Ishikawa (cell line): ENCODE measurements at regions not wholly inside any gene's neighbourhood (a gene's known extent, or its start where the extent isn't known, plus 50 kb on each side); places are given as distances from the start of the nearest gene placed in this dataset.

ENCODE experiments used
- CEBPB ChIP-seq: IDR thresholded peaks from 2 replicates; pipeline ENCODE4 v1.6.1; 2012
- CREB1 ChIP-seq: IDR thresholded peaks from 2 replicates; pipeline ENCODE4 v1.6.1; 2012; ENCODE audit warnings: low read depth
- EGR1 ChIP-seq: IDR thresholded peaks from 2 replicates; pipeline ENCODE4 v1.6.1; 2012
- EP300 ChIP-seq: IDR thresholded peaks from 2 replicates; pipeline ENCODE4 v1.6.1; 2012; ENCODE audit warnings: borderline replicate concordance
- FOXM1 ChIP-seq: IDR thresholded peaks from 2 replicates; pipeline ENCODE4 v1.6.1; 2012; ENCODE audit warnings: low read depth, borderline replicate concordance
- MAX ChIP-seq: IDR thresholded peaks from 2 replicates; pipeline ENCODE4 v1.6.1; 2012
- NFIC ChIP-seq: IDR thresholded peaks from 2 replicates; pipeline ENCODE4 v1.6.1; 2012
- RAD21 ChIP-seq: IDR thresholded peaks from 2 replicates; pipeline ENCODE4 v1.6.1; 2012; ENCODE audit warnings: low read depth
- REST ChIP-seq: IDR thresholded peaks from 2 replicates; pipeline ENCODE4 v1.6.1; 2012; ENCODE audit warnings: low read depth, mild to moderate bottlenecking
- TAF1 ChIP-seq: IDR thresholded peaks from 2 replicates; pipeline ENCODE4 v1.6.1; 2012; ENCODE audit warnings: low read depth, mild to moderate bottlenecking
- TCF12 ChIP-seq: IDR thresholded peaks from 2 replicates; pipeline ENCODE4 v1.6.1; 2012; ENCODE audit warnings: low read depth
- TEAD4 ChIP-seq: IDR thresholded peaks from 2 replicates; pipeline ENCODE4 v1.6.1; 2012
- USF1 ChIP-seq: IDR thresholded peaks from 2 replicates; pipeline ENCODE4 v1.6.1; 2012
- YY1 ChIP-seq: IDR thresholded peaks from 2 replicates; pipeline ENCODE4 v1.6.1; 2012; ENCODE audit warnings: low read depth
- ZBTB7A ChIP-seq: IDR thresholded peaks from 2 replicates; pipeline ENCODE4 v1.6.1; 2012; ENCODE audit warnings: low read depth

GRCh38 chr2:57864926-57865325 lies 181.7 kb upstream of the VRK2 start:
- TF ChIP-seq USF1 (no peak), MAX (no peak), CREB1 (no peak), FOXM1 (no peak), EGR1 (no peak), ZBTB7A (no peak), TAF1 (no peak), REST (no peak), EP300 (no peak), NFIC (no peak), RAD21 (no peak), YY1 (no peak), TCF12 (no peak), CEBPB (no peak), TEAD4 (no peak)

GRCh38 chr2:57867730-57868129 lies 178.9 kb upstream of the VRK2 start:
- TF ChIP-seq EGR1 (no peak), TAF1 (no peak), CEBPB (no peak), RAD21 (no peak)

GRCh38 chr2:57868619-57869139 lies 177.9 kb upstream of the VRK2 start:
- TF ChIP-seq TEAD4 (no peak), EP300 (no peak), ZBTB7A (no peak), REST (no peak), EGR1 (no peak), CREB1 (no peak), CEBPB (no peak), RAD21 (no peak), FOXM1 (no peak), TCF12 (no peak), MAX (no peak), USF1 (no peak), TAF1 (no peak), YY1 (no peak), NFIC (no peak)

GRCh38 chr2:57869758-57870344 lies 176.8 kb upstream of the VRK2 start:
- TF ChIP-seq NFIC (no peak), USF1 (no peak), RAD21 (no peak), MAX (no peak), TAF1 (no peak), FOXM1 (no peak), YY1 (no peak)

GRCh38 chr2:57876313-57876712 lies 170.3 kb upstream of the VRK2 start:
- TF ChIP-seq TEAD4 (no peak), CREB1 (no peak), EP300 (no peak), CEBPB (no peak), USF1 (no peak), REST (no peak), FOXM1 (no peak), NFIC (no peak), ZBTB7A (no peak), EGR1 (no peak)
